NCI-H1105 treated with DMSO at 0.1 percent for 48 hours (cell line): ENCODE measurements at regions not wholly inside any gene's neighbourhood (a gene's known extent, or its start where the extent isn't known, plus 50 kb on each side); places are given as distances from the start of the nearest gene placed in this dataset.

Experiments used
- DNase-seq: peaks from one replicate; lab custom pipeline; 2025; lab: John Stamatoyannopoulos, UW

DNA sequence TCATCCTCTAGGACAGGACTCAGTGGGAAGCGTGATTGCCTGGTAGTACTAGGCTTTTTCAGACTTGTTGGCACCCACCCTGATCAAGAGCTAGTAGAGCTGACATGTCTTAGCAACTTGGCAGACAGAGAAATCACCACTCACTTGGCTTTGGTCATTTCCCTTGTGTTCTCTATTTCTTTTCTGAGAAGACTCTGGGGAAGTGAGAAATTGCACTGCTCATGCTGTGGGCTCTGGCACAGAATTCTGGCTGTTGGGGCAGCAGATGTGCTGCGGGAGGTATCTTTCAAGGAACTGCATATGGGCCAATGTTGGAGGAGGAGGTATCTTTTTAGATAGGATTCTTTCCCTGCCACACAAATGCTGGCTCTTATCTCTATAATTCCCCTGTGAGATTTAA is 529.1 kb upstream of the MEX3C start:
- DNase-seq, result no peak

DNA sequence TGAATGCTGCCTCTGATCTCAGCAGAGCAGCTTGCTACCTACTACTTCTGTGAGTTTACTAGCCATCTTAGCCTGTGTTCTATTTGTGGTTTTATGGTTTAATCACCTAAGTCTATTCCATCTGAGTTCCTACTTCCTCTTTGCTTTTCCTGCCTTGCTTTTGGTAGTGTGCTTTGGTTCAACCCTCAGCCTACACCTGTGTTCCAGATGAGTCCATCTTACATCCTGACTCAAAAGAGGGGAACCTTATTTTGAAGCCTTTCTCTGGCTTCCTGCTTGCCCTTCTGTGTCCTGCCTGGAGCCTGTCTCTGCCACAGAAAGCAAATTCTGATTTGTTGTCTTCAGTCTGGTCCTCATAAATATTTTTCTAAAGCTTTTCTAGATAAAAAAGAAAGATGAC is 530.3 kb upstream of the MEX3C start:
- DNase-seq, result no peak

DNA sequence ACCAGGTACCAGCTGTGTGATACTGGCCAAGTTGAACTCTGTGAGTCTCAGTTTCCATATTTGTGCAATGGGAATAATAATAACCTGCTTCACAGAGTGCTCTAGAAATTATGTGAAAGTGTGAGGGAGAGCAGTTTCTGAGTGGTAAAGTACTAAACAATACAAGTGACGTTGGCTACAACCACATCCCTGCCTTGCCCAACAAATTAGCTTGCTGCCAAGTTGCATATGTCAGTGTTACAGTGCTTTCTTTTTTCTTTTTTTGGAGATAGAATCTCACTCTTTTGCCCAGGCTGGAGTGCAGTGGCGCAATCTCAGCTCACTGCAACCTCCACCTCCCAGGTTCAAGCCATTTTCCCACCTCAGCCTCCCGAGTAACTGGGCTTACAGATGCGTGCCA is 533.6 kb upstream of the MEX3C start:
- DNase-seq, result no peak

DNA sequence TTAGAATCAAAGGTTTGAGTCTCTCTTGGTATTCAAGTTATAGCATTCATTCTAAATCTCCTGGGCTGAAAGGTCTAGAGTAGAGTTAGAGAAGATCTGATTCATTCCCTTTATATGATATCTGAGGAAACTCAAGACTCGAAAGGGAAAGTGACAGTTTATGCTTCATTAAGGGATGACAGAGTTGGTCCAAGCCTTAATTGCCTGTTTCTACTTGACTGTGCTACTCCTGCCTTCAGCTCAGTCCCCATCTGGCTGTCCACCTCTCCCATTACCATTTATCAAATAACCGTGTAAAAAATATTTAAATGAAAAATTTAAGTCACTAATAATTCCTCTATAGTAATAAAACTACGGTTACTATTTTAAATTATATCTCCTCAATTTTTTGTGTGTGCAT is 537.1 kb upstream of the MEX3C start:
- no peak for DNase-seq

DNA sequence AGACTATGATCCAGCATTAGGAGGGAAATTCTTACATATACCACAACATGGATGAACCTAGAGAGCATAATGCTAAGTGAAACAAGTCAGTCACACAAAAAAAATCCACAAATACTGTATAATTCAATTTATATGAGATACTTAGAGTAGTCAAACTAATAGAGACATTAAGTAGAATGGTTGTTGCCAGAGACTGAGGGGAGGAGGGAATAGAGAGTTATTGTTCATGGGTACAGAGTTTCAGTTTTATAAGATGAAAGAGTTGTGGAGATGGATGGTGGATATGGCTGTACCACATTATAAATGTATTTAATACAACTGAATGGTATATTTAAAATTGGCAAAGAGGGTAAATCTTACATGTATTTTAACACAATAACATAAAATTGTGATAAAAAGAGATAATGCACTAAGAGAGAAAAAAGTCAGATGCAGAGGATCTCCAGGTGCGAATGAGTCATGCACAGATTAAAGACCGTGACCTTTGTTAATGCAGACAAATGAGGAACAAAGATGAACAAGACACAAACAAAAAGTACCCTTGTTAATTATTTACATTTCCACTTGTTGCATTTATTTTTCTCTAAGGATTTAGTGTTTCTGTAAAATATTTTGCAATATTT is 541.7 kb upstream of the MEX3C start:
- DNase-seq, result no peak

DNA sequence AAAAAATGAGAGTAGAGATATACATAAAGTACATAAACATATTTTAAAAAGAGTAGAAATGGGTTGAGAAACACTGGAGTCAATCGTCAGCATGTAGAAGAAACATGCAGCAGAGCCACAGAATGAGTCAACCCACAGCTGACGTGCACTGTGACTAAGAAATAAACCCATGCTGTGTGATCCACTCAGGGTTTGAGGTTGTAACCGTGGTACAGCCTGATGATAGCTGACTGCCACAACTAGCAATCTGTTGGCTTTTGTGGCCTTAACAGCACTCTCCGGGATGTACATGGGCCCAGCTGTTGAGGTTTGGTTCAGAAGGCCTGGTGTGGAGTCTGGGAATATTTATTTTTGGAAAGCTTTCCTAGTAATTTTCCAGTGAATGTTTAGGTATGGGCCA is 554.4 kb upstream of the MEX3C start:
- no peak for DNase-seq

DNA sequence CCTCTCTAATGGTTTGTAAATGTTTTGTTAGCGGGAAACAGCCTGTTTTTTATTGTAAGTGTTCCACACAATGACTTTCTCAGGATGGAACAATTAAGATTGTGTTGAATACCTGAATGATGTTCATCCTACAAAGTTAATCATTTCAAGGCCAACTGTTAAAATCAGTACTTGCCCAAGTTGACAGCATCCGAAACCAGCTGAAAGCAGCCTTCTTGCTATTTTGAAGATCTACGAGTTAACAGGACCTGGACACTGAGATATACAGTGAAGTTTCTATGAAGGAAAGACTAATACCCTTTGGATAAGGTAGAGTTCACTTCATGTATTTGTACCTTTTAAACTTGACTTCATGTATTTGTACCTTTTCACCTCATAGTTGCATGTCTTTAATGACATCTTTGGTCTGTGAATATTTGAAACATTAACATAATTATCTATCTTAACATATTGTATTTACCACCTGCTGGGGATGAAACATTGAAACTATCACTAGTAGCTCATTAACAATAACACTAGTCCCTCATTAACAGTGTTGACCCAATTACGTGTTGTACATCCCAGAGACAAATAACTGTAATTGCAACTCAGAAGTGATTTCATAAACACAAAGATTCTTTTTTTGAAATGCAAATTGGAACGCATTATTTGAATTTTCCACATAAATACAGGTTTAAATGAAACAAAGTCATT is 556.0 kb upstream of the MEX3C start:
- DNase-seq, result peak; percentile 5

DNA sequence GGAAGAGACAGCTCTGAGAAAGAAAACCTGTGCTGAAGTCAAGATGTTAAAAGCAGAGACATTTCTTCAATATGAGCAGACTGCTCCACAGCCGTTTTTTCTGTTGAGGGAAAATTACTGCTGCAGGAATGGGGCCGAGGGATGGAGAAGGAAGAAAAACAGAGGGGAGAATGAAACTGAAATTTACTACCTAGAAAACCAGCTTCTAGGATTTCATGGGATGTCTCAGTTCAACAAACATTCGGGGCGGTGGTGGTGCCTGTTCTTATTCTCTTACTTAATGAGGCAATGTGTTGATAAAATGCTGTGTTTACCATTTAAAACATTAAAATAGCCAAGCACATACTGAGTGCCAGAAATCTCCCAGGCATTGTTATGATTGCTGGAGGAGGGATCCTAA is 557.1 kb upstream of the MEX3C start:
- DNase-seq, result no peak

DNA sequence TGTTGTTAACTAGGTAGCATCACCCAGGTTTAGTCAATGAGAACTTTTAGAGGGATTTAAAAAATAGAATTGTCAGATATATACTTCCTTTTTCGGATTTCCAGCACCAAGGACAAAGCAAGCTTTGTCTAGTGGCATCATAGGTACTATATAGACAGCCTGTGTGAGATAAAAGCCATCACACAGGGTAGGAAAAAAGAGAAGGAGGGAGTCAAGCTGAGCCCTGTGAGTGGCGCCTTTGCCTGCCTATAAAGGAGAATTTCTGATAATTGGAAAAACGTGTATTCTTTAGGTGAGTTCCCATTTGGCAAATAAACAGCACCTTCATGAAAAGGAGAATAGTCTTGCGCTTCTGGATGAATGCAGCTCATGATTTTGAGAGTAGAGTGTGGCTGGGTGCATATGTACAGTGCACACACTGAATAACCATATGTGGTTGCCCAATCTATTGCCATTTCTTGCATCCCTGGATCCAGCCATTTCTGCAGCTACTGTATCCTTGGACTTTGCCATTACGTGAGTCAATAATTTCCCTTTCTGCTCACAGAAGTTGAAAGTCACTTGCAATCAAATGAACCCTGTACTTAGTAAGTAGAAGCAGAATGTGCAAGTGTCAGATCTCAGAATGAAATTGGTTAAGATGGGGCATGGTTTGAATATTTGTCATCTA is 559.9 kb upstream of the MEX3C start:
- no peak for DNase-seq

DNA sequence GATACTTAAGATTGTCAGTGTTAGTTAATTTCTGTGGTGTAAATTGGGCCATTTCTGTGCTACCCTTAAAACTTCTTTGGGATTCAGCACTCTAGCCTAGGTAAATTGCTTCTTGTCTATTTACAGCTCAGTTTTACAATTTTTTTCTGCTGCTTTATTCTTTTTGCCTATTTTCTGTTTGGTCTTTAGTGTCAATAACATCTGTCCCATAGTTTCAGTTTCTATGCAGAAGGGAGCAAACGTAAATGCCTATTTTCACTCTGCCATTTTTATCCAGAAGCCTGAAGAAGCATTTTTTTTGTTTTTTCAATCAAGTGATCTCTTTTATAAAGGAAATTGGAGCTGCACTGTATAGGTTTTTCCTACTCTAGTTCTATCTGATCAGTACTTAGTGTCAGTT is 564.9 kb upstream of the MEX3C start:
- DNase-seq, result no peak

DNA sequence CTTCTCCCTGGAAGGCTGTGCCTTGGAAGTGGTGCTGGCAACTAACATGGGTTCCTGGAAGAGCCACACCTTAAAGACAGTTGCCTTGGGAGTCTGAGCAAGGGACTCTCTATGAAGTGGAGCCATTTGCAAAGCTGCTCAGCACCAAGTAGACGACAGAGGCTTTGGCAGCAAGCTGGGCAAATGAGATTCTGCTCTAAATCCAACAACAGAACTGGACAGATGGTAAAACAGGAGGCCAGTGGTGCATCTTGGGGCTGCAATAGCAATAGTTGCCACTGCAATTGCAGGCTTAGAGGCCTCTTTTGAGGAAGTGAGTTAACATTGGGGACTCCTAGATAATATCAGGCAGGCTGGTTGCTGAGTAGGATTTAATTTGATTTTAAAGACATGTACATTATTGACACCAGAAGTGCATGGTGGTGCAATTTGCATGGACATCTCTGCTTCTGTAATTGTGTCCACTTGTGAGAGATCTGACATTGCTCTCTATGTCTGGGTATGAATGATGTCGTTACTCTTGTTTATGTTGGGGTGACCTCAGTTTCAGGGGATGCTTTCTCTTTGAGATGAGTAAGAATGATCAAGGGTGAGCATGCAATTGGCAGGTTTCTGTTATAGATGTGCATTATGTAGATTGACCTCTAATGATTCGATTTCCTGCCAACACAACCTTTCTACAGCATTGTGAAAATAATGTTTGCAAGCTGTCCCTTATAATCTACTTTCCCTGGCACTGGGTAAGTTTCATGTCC is 568.3 kb upstream of the MEX3C start:
- DNase-seq, result no peak

DNA sequence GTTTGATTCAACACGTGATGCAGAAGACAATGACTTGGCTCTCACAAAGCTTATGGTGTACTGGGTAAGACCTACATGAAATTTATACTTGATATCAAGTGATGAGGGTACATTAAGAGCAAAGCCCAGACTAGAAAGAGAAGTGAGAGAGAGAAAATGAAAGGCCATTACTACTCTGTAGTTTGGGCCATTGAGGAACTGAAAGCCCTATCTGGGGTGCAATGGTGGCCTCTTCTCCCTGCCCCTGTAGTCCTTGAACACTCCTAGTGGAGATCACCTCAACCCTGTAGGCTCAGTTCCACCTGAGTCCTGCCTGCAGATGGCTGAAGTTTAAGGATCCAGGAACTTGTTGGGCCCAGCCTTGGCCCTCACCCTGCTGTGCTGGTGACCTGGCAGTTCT is 569.8 kb upstream of the MEX3C start:
- DNase-seq, result no peak

DNA sequence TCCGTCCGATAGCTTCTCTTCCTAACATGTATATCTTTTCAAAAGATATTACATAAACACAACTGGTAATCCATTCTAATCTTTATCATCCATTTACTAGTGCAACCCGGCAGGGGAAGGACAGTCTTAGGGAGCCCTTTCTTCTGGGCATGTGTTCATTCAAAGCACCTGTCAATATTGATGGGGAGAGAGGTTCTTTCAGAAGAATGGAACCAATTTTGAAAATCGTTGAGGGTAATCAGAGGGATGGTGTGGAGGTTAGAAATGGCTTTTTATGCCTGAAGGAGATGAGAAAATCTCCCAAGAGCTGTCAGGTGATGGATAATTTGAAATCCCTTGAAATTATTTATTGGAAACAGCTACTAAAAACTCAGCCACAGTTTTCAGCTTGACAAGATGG is 561.9 kb upstream of the DCC start:
- DNase-seq, result no peak

DNA sequence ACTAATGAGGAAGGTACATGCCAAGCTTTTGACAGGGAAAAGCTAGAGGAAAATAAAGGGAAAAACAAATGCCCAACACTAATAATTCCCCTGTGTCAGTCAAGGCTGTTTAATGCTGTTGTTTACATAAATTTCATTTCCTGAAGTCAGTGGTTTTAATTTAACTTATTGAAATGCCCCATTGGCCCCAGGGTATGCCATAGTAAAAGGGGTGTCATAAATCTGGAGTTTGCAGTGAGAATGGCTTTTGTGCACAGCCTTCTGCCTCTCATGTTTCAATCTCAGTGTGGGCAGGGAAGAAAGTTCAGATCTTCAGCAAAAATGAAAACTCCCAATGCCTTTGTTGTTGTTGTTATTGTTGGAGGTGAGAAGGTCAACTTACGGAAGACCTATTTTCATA is 550.1 kb upstream of the DCC start:
- DNase-seq, result no peak

DNA sequence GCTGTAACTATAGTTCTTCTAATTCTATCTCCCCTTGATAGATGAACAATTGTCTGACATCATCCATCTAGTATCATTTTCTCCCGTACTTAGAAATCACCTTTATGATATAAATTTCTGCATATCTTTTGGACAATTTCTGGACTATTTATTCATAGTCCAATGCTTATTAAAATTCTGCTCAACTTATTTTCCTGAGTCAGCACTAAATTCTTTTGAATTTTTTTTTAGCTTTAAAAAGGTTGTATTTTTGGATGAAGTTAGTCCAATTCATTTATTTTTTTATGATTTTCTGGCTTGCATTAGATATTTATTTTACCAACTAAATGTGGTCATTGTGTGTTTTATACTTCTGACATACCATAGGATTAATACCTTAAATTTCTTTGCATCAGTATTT is 538.5 kb upstream of the DCC start:
- DNase-seq, result no peak

DNA sequence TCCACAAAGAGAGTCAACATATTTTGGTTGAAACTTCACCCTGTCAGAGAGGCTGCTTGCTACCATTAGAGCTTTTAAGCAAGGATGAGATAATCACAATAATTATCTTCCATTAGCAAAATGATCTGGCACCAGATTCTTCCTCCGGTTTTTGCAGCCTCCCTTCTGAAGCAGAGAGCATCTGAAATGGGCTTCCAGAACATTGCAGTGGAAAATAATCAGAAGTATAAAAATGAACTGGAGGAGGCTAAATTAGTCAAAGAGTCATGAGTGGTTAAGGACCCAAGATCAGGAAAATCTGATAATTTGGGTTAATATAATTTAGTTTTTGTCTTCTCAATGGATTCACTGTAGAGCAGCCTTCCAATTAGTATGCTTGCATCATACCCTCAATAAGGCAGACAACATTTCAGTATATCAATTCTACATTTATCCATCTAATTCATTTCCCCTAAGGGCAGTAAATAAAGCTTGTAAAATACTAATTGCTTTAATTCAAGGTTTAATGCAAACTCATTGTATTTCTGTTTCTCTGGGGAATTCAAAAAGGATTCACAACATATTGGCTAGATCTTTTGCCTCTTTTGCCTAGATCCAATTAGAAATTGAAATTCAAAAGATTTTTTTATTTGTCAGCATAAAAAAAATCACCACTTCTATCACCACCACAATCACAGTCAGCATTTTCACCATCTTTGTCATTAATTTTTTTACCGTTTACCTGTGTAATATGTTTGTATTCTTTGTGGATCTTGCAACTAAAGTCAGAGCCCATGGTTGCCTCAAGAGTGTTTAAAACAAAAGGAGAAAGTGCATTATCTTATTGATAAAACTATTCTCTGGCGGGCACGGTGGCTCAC is 537.2 kb upstream of the DCC start:
- peak; percentile 96 for DNase-seq

DNA sequence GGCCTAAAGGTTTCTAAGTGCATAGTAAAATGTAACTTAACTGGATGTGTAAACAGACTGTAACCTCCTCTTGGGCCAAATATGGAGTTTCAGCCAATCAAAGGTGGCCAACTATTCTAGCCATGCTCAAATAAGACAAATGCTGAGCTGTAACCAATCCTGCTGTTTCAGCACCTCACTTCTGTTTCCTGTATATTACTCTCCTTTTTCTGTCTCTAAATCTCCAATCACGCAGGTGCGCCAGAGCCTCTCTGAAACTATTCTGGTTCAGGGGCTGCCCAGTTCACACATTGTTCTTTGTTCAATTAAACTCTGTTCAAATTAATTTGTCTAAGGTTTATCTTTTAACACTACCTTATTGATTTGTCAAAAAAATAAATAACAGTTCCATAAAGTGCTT is 532.7 kb upstream of the DCC start:
- no peak for DNase-seq

DNA sequence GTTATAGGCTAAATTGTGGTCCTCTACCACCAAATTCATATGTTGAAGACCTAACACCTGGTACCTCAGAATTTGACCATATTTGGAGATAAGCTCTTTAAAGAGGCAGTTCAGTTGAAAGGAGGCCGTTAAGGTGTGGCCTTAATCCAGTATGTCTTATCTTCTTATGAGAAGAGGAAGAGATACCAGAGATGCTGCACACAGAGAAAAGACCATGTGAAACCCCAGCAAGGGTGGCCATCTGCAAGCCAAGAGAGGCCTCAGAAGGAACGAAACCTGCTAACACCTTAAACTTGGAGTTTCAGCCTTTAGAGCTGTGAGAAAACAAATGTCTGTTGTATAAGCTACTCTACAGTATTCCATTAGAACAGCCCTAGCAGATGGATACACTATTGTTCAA is 528.1 kb upstream of the DCC start:
- no peak for DNase-seq

DNA sequence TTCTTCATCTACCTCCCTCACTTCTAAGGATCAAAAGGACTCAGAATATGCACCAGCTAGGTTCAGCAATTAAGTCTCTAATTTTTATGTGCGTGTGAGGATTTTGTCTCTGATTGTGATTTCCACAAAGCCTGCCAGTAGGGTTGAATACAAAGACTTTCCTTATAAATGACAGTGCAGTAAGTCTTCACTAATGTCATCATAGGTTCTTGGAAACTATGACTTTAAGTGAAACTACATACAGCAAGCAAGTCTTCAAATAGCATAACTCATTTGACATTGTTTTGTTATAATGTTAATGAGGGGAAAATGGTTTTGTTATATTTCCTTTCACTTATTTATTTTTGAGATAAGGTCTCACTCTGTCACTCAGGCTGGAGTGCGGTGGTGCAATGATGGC is 526.3 kb upstream of the DCC start:
- DNase-seq, result no peak

DNA sequence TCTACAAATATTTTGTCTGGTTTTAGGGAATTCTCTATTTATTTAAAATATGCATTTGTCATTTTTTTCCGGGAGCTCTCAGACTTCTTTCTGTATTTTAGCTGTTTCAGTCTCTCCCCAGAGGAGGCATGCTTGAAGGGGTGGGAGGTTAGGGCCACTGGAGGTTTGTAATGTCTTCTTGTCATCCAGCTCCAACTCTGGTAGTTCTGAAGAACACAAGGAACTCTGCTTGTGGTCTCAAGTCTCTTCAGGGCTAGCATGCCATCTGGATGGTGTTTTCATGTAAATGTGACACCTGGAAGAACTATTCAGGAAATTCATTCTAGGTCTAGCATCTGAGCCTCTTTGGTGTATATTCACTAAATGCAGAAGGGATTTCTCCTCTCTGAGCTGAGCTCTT is 518.4 kb upstream of the DCC start:
- no peak for DNase-seq

DNA sequence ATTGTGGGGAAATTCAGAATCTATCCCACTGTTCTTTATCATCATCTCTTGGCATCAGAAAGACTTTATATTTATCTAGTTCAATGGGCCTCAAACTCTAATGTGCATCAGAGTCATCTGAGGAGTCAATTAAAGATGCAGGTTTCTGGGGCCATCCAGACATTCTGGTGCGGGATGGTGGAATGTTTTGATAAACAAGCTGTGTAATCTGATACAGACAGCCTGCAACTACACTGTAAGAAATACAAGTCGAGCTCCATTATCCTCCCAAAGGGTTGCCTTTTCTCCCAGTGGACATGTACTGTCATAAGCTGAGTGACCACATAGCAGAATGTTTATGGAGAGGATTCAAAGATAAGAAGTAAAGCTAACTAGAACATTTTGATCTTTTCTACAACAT is 515.3 kb upstream of the DCC start:
- DNase-seq, result no peak

DNA sequence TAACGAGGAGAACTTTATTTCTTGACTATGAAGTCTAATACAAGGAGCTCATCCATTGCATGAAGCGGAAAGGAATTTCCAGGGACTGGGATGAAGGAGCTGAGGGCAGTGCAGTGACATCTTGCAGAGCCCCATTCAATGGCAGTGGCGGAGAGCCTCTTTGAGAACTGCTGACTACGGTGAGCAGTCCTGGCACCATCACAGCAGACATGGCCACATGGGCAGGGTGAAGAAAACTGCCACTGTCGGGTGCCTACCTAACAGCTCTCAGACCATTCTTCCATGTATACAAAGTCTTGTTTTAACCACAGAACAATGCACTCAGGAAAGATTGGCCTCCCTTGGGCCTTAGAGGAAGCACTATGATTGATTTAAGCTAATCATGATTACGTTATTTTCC is 506.1 kb upstream of the DCC start:
- DNase-seq, result no peak
